ENCODE measurements at regions not wholly inside any gene's neighbourhood (a gene's known extent, or its start where the extent isn't known, plus 50 kb on each side); places are given as distances from the start of the nearest gene placed in this dataset.

DNA sequence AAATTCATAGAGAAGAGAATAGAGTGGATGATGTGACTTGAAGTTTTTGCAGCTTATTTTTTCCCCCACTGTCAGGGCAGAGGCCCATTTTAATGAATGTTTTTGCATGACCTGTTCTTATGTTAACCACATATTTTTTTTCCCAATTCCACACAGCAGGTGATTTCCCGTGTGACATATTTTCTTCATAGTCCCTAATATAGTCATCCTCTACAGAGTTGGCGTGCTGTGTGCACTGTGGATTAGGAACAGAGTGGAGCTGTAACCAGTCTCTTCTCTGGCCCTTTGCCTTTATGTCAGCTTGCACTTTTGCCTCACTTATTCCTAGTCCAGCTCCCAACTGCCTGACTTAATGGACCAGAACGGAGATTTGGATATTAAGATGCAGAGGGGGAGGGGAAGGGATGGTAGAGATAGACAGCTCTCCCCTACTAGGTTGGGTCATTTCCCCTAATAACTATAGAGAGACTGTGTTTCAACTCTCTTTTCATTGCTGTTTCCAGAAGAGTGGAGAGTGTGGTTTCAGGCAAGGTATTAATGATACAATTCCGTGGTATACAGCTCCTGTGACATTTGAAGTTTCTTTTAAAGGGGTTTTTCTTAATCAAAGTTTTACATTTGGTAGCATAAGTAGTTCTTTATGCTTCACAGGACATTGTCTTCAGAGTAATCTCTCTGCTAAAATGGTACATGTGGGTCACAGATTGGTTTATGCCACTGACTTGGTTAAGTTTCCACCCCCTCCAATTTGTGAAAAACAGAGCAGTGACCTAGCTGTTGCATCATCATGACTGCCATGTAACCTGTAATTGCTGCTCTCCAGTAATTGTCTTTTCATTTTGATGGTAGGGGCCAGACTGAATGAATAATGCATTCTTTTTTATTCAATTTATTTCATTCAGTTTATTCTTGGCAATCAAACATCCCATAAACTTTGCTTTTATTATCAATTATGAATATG, 161.3 kb downstream of the HAUS1 start:
- TF ChIP-seq, protein P1, sequence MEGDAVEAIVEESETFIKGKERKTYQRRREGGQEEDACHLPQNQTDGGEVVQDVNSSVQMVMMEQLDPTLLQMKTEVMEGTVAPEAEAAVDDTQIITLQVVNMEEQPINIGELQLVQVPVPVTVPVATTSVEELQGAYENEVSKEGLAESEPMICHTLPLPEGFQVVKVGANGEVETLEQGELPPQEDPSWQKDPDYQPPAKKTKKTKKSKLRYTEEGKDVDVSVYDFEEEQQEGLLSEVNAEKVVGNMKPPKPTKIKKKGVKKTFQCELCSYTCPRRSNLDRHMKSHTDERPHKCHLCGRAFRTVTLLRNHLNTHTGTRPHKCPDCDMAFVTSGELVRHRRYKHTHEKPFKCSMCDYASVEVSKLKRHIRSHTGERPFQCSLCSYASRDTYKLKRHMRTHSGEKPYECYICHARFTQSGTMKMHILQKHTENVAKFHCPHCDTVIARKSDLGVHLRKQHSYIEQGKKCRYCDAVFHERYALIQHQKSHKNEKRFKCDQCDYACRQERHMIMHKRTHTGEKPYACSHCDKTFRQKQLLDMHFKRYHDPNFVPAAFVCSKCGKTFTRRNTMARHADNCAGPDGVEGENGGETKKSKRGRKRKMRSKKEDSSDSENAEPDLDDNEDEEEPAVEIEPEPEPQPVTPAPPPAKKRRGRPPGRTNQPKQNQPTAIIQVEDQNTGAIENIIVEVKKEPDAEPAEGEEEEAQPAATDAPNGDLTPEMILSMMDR (IDR thresholded peaks at IDR 0.05; ENCODE audit: insufficient read depth, low read depth, low read length, missing control alignments) = no peak
- no peak overlapping the region for H3K4me3 ChIP-seq (ENCODE audit: low read length)
- DNase-seq (ENCODE audit: low read depth) = no peak

DNA sequence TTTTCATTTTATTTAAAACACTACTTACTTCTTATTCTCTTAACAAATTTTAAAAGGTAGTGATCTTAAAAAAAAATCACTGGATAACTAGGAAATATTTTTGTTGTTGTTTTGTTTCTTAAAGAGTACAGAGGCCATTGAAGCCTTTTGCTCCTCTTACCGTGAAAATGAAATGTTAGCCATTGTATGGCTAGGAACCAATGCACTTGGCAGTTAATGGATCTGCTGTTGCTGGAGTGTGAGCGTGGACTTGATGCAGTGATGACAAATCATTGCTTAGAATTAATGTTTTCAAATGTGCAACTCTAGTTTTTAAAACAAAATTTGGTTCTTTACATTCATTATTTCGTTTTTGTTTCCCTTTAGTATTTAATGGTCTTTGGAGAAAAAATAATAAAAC, 162.3 kb downstream of the HAUS1 start:
- H3K4me3 ChIP-seq (ENCODE audit: low read length) = no peak overlapping the region
- no peak for DNase-seq (ENCODE audit: low read depth)
- TF ChIP-seq, protein P1 (IDR thresholded peaks at IDR 0.05; ENCODE audit: insufficient read depth, low read depth, low read length, missing control alignments) = no peak

DNA sequence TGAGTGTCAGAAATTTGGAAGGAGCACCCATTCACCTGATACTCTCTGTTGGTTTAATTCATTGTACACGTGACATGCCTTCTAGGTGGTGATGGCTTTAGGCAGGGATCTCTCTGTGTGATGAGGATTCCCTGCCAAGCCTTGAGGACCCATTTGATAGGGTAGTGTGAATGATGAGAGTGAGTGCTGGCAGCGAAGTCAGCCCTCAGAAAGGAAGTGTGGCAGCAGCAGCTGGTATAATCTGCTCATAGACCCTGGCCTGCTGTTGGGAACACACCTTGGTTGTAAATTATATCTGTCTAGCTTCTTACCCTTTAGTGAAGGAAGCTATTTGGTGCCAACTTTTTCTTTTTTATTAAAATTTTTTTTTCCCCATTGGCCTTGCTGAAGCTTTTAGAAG, 164.5 kb downstream of the HAUS1 start:
- H3K4me3 ChIP-seq (ENCODE audit: low read length) = no peak overlapping the region
- TF ChIP-seq, protein P1 (IDR thresholded peaks at IDR 0.05; ENCODE audit: insufficient read depth, low read depth, low read length, missing control alignments) = no peak
- no peak for DNase-seq (ENCODE audit: low read depth)

DNA sequence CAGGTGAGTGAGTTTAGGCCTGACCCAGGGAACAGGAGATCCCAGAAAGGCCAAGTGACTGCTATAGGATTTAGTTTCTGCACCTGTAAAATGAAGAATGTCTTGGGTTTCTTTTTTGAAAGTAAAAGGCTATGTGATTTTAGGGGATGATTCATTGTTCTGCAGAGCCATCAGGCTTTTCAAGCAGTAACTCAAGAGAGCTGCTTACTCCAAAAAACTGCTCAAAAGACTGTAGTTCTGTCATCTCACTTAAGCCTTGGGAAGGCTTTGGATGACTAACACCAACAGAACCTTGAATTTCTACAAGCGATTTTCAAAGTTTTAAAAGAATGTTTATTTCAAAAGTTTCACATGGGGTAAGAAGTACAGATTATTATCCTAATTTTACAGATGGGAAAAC, 165.1 kb downstream of the HAUS1 start:
- TF ChIP-seq, protein P1 (IDR thresholded peaks at IDR 0.05; ENCODE audit: insufficient read depth, low read depth, low read length, missing control alignments) = no peak
- no peak overlapping the region for H3K4me3 ChIP-seq (ENCODE audit: low read length)
- no peak for DNase-seq (ENCODE audit: low read depth)

DNA sequence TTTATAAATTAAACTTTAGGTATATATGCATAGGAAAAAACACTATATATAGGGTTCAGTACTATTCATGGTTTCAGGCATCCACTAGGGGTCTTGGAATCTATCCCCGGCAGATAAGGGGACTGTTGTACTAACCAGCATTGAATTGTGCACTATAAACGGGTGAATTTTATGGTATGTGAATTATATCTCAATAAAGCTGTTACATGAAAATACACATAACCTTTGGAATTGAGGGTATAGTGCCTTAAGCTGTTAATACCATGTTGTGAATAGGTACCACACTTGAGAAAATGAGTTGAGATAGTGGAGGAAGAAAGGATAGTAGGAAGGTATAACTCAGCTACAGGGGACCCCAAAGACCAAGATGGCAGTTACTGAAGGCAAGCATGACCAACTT, 167.3 kb downstream of the HAUS1 start:
- no peak overlapping the region for H3K4me3 ChIP-seq (ENCODE audit: low read length)
- no peak for DNase-seq (ENCODE audit: low read depth)
- TF ChIP-seq, protein P1 (IDR thresholded peaks at IDR 0.05; ENCODE audit: insufficient read depth, low read depth, low read length, missing control alignments) = no peak

DNA sequence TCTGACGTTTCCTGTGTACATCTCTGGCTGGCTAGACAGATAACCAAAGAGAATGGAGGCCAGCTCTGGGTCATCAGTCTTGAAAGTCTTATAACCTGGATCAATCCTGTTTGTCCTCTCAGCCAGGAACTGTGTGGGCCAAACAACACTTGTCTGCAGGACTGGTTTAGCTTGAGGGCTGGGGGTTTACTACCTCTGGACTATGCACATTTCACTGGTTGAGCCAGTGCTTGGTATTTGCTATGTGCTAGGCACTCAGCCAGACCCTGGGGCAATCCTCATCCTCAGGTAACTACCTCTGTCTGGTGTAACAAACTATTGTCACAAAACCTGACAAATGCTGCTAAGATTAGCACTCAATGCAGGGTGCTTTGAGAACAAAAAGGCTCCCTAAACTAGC, 169.7 kb downstream of the HAUS1 start:
- H3K4me3 ChIP-seq (ENCODE audit: low read length) = no peak overlapping the region
- TF ChIP-seq, protein P1 (IDR thresholded peaks at IDR 0.05; ENCODE audit: insufficient read depth, low read depth, low read length, missing control alignments) = no peak
- peak; percentile 44 for DNase-seq (ENCODE audit: low read depth)

DNA sequence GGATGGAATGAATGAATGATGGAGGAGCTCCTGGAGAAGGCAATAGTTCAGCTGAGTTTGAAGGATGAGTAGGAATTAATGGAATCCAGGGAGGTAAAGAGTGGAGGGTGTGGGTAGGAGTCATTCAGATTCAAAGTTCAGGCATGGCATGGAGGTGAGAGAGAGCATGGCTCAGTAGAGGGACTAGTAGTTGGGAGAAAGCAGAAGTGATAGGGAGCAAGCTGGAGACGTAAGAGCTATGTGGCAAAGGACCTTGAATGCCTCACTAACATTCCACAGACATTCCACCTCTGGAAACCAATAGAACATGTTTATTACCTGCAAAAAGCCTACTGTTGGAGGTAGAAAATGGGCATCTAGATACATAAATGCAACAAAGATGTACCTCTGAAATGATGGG, 170.1 kb downstream of the HAUS1 start:
- DNase-seq (ENCODE audit: low read depth) = no peak
- no peak overlapping the region for H3K4me3 ChIP-seq (ENCODE audit: low read length)
- TF ChIP-seq, protein P1 (IDR thresholded peaks at IDR 0.05; ENCODE audit: insufficient read depth, low read depth, low read length, missing control alignments) = no peak
